GM19452 (cell line): ENCODE measurements at regions not wholly inside any gene's neighbourhood (a gene's known extent, or its start where the extent isn't known, plus 50 kb on each side); places are given as distances from the start of the nearest gene placed in this dataset.

Source experiments
- ATAC-seq: cut with Tn5 transposase; IDR thresholded peaks from one replicate; pipeline ENCODE4 v1.9.1; 2021; ENCODE audit not compliant: unreplicated experiment

- ATAC-seq = no peak
These were observed 445.1 kb upstream of the JAG1 start for GRCh38 chr20:11118802-11119380.

GRCh38 chr20:11119573-11119972, 445.8 kb upstream of the JAG1 start:
- ATAC-seq = no peak

- no peak for ATAC-seq
These were observed 446.6 kb upstream of the JAG1 start for GRCh38 chr20:11120431-11120830.

GRCh38 chr20:11124849-11125505, 451.2 kb upstream of the JAG1 start:
- no peak for ATAC-seq

GRCh38 chr20:11128220-11128718, 454.5 kb upstream of the JAG1 start:
- ATAC-seq = no peak

GRCh38 chr20:11128721-11129120, 454.9 kb upstream of the JAG1 start:
- ATAC-seq = no peak

- ATAC-seq = no peak
These were observed 456.9 kb upstream of the JAG1 start for GRCh38 chr20:11130554-11131166.

- no peak for ATAC-seq
These were observed 459.1 kb upstream of the JAG1 start for GRCh38 chr20:11132819-11133415.

GRCh38 chr20:11136691-11137090, 462.9 kb upstream of the JAG1 start:
- no peak for ATAC-seq

- no peak for ATAC-seq
These were observed 463.9 kb upstream of the JAG1 start for GRCh38 chr20:11137688-11138087.

- no peak for ATAC-seq
These were observed 466.6 kb upstream of the JAG1 start for GRCh38 chr20:11140359-11140758.

- ATAC-seq = no peak
These were observed 469.7 kb upstream of the JAG1 start for GRCh38 chr20:11143481-11143880.

GRCh38 chr20:11144114-11144950, 470.5 kb upstream of the JAG1 start:
- ATAC-seq = no peak

GRCh38 chr20:11145616-11146015, 471.8 kb upstream of the JAG1 start:
- no peak for ATAC-seq

- ATAC-seq = no peak
These were observed 480.0 kb upstream of the JAG1 start for GRCh38 chr20:11153819-11154218.

- no peak for ATAC-seq
These were observed 481.5 kb upstream of the JAG1 start for GRCh38 chr20:11155156-11155756.

GRCh38 chr20:11156922-11157321, 483.1 kb upstream of the JAG1 start:
- ATAC-seq = no peak

GRCh38 chr20:11158146-11158545, 484.3 kb upstream of the JAG1 start:
- ATAC-seq = no peak

GRCh38 chr20:11158589-11158988, 484.8 kb upstream of the JAG1 start:
- no peak for ATAC-seq

GRCh38 chr20:11159728-11160127, 485.9 kb upstream of the JAG1 start:
- ATAC-seq = no peak
